GM12878 (cell line): ENCODE measurements at regions not wholly inside any gene's neighbourhood (a gene's known extent, or its start where the extent isn't known, plus 50 kb on each side); places are given as distances from the start of the nearest gene placed in this dataset.

Experiments
- ATAC-seq: fragments of 200-7000 bp; cut with Tn5 transposase; 3 replicates; pipeline ENCODE4 v1.9.1; 2020; ENCODE audit warnings: mild to moderate bottlenecking, moderate library complexity
- BruUV-seq: library from RNA; stranded (reverse); fragments of 400-500 nt; replicated peaks from 2 replicates; lab custom pipeline; 2021; lab: Mats Ljungman, UMichigan
- CTCF ChIA-PET: fragments of 300-600 bp; sonication (Branson Sonifier 250); formaldehyde crosslinking; extraction: SDS; loops from one replicate; lab custom pipeline; 2021; ENCODE audit warnings: inconsistent platforms; lab: Yijun Ruan, JAX
- POLR2A ChIA-PET: fragments of 350-600 bp; formaldehyde crosslinking; extraction: SDS; loops from one replicate; lab custom pipeline; 2021; ENCODE audit warnings: inconsistent platforms; lab: Charles Lee
- RAD21 ChIA-PET: fragments of 300-600 bp; sonication (Branson Sonifier 250); formaldehyde crosslinking; loops from one replicate; lab custom pipeline; 2023; ENCODE audit warnings: antibody characterized with exemption; ENCODE audit not compliant: unreplicated experiment; lab: Charles Lee
- SMC1A ChIA-PET: fragments of 300-600 bp; sonication (Branson Sonifier 250); formaldehyde crosslinking; loops from one replicate; lab custom pipeline; 2023; ENCODE audit not compliant: unreplicated experiment, uncharacterized antibody; lab: Charles Lee
- DNase-seq: peaks from one replicate; pipeline ENCODE4 v3.0.0-alpha.2; 2011; ENCODE audit warnings: low read depth, low spot score
- FAIRE-seq: peaks from 3 replicates; lab custom pipeline; 2011; peaks lifted over from hg19 to GRCh38; lab: Jason Lieb, UNC
- H2AFZ ChIP-seq: 2 replicates; pipeline ENCODE4 v1.6.0; 2011; ENCODE audit warnings: low read depth, low read length, control low read depth; ENCODE audit not compliant: control insufficient read depth
- H3K27ac ChIP-seq: 2 replicates; pipeline ENCODE4 v1.5.1; 2011; ENCODE audit warnings: control low read depth; ENCODE audit not compliant: control insufficient read depth, insufficient read depth
- H3K27me3 ChIP-seq, 2 experiments: replicated peaks in 1 of 2; 2 replicates each; pipeline versions ENCODE4 v1.6.0 to v1.6.1; 2011; ENCODE audit warnings: low read length in 1 of 2; ENCODE audit not compliant: control insufficient read depth in 2 of 2, insufficient read depth in 2 of 2
- H3K36me3 ChIP-seq, 2 experiments: 2 replicates each; pipeline ENCODE4 v1.5.1; 2011; ENCODE audit warnings: low read length in 1 of 2; ENCODE audit not compliant: control insufficient read depth in 2 of 2, insufficient read depth in 2 of 2
- H3K4me1 ChIP-seq: 2 replicates; pipeline ENCODE4 v1.6.1; 2011; ENCODE audit warnings: mild to moderate bottlenecking, low read length, moderate library complexity, mixed read lengths; ENCODE audit not compliant: control insufficient read depth, insufficient read depth
- H3K4me2 ChIP-seq: 2 replicates; pipeline ENCODE4 v1.6.0; 2011; ENCODE audit warnings: control low read depth; ENCODE audit not compliant: control insufficient read depth, insufficient read depth
- H3K4me3 ChIP-seq: fragments of 200-600 bp; sonication (generic); 2 replicates; pipeline ENCODE4 v1.5.1; 2016
- H3K79me2 ChIP-seq: 2 replicates; pipeline ENCODE4 v1.6.0; 2011; ENCODE audit warnings: low read length; ENCODE audit not compliant: control insufficient read depth, insufficient read depth
- H3K9ac ChIP-seq: 2 replicates; pipeline ENCODE4 v1.8.0; 2011; ENCODE audit warnings: low read length, control low read depth, mixed read lengths; ENCODE audit not compliant: control insufficient read depth, insufficient read depth
- H3K9me3 ChIP-seq: replicated peaks from 3 replicates; pipeline ENCODE4 v1.5.1; 2011; ENCODE audit warnings: mild to moderate bottlenecking, low read length; ENCODE audit not compliant: control insufficient read depth, insufficient read depth
- H4K20me1 ChIP-seq: 2 replicates; pipeline ENCODE4 v1.6.0; 2011; ENCODE audit not compliant: control insufficient read depth, insufficient read depth
- CBX5 ChIP-seq: sonication (generic); IDR thresholded peaks from 2 replicates; pipeline ENCODE4 v1.6.1; 2016; ENCODE audit warnings: low read depth, moderate library complexity, mild to moderate bottlenecking, inconsistent platforms
- DPF2 ChIP-seq: fragments of 450-650 bp; IDR thresholded peaks from 2 replicates; pipeline ENCODE4 v1.6.1; 2017; ENCODE audit warnings: mild to moderate bottlenecking
- EZH2 ChIP-seq: IDR thresholded peaks from 2 replicates; pipeline ENCODE4 v1.6.1; 2012; ENCODE audit warnings: low read depth, mild to moderate bottlenecking, control low read depth, inconsistent platforms, low read length, borderline replicate concordance; ENCODE audit not compliant: control insufficient read depth
- FOXM1 ChIP-seq: IDR thresholded peaks from 2 replicates; pipeline ENCODE4 v1.6.1; 2012; ENCODE audit warnings: low read depth, mild to moderate bottlenecking, inconsistent platforms, low read length, moderate library complexity
- HDAC6 ChIP-seq: fragments of 200-600 bp; sonication (generic); IDR thresholded peaks from one replicate; pipeline ENCODE4 v1.8.0; 2017; ENCODE audit warnings: antibody characterized with exemption; ENCODE audit not compliant: unreplicated experiment
- JUND ChIP-seq: IDR thresholded peaks from 2 replicates; pipeline ENCODE4 v1.6.1; 2012; ENCODE audit warnings: low read depth, mild to moderate bottlenecking, low read length, improper control_type of control experiment, moderate library complexity
- MTA3 ChIP-seq: IDR thresholded peaks from 2 replicates; pipeline ENCODE4 v1.6.1; 2012; ENCODE audit warnings: low read length, inconsistent platforms, borderline replicate concordance
- YBX1 ChIP-seq: fragments of 450-650 bp; IDR thresholded peaks from 2 replicates; pipeline ENCODE4 v1.6.1; 2016; ENCODE audit warnings: antibody characterized with exemption
- WGBS: methylation state at CpG from one replicate; pipeline ENCODE4 v1.1.6; 2016; ENCODE audit warnings: low lambda C conversion rate; ENCODE audit not compliant: insufficient replicate concordance, insufficient coverage; ENCODE audit errors: missing lambda C conversion rate; 5-methylcytosine and 5-hydroxymethylcytosine counted together
- in situ Hi-C: fragments of 300-500 bp; cut with MboI; formaldehyde crosslinking; loops from 9 replicates; pipeline ENCODE4 v1.14.3; 2018; ENCODE audit warnings: mixed read lengths
- intact Hi-C: fragments of 100-400 bp; cut with micrococcal nuclease; formaldehyde crosslinking; loops from one replicate; pipeline ENCODE4 v1.14.2; 2022; ENCODE audit not compliant: unreplicated experiment
- TF ChIP-seq, protein P1 (sequence below): IDR thresholded peaks from 2 replicates; pipeline ENCODE4 v1.6.1; 2012; ENCODE audit warnings: low read depth, low read length, improper control_type of control experiment
- TF ChIP-seq, protein P2 (sequence below): fragments of 450-650 bp; IDR thresholded peaks from 2 replicates; pipeline ENCODE4 v1.6.1; 2017; ENCODE audit warnings: mild to moderate bottlenecking, moderate library complexity

DNA sequence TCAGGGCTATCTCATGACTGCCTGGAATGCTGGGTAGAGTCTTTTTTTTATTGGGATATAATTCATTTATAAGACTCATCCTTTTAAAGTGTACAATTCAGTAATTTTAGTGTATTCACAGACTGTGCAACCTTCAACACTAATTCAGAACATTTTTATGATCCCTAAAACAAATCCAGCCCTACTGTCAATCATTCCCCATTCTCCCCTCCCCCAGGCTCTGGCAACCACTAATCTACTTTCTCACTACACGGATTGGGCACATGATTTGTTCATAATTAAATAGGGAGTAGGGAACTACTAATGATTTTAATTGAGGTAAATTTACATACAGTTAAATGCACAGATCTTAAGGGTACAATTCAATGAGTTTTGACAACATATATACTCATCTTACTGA is 225.7 kb downstream of the CDCA7 start:
- CTCF ChIA-PET, result interaction anchor here (1.2 kb wide), 1 partner anchor 12 kb away, joined by 3 read pairs; no protein-coding TSS in a partner anchor
- H3K4me1 ChIP-seq, result no peaks in the 10 kb centered on the region
- WGBS, result 0% methylated on average over 1 of the region's 1 CpG
- no peak overlapping the region for H3K4me2 ChIP-seq
- H3K4me3 ChIP-seq, result no peak overlapping the region
- TF ChIP-seq EZH2, result no peak
- TF ChIP-seq, protein P1, sequence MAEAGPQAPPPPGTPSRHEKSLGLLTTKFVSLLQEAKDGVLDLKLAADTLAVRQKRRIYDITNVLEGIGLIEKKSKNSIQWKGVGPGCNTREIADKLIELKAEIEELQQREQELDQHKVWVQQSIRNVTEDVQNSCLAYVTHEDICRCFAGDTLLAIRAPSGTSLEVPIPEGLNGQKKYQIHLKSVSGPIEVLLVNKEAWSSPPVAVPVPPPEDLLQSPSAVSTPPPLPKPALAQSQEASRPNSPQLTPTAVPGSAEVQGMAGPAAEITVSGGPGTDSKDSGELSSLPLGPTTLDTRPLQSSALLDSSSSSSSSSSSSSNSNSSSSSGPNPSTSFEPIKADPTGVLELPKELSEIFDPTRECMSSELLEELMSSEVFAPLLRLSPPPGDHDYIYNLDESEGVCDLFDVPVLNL, result no peak
- TF ChIP-seq, protein P2, sequence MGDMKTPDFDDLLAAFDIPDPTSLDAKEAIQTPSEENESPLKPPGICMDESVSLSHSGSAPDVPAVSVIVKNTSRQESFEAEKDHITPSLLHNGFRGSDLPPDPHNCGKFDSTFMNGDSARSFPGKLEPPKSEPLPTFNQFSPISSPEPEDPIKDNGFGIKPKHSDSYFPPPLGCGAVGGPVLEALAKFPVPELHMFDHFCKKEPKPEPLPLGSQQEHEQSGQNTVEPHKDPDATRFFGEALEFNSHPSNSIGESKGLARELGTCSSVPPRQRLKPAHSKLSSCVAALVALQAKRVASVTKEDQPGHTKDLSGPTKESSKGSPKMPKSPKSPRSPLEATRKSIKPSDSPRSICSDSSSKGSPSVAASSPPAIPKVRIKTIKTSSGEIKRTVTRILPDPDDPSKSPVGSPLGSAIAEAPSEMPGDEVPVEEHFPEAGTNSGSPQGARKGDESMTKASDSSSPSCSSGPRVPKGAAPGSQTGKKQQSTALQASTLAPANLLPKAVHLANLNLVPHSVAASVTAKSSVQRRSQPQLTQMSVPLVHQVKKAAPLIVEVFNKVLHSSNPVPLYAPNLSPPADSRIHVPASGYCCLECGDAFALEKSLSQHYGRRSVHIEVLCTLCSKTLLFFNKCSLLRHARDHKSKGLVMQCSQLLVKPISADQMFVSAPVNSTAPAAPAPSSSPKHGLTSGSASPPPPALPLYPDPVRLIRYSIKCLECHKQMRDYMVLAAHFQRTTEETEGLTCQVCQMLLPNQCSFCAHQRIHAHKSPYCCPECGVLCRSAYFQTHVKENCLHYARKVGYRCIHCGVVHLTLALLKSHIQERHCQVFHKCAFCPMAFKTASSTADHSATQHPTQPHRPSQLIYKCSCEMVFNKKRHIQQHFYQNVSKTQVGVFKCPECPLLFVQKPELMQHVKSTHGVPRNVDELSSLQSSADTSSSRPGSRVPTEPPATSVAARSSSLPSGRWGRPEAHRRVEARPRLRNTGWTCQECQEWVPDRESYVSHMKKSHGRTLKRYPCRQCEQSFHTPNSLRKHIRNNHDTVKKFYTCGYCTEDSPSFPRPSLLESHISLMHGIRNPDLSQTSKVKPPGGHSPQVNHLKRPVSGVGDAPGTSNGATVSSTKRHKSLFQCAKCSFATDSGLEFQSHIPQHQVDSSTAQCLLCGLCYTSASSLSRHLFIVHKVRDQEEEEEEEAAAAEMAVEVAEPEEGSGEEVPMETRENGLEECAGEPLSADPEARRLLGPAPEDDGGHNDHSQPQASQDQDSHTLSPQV, result no peak
- no peak for TF ChIP-seq CBX5
- no peak for TF ChIP-seq FOXM1
- TF ChIP-seq HDAC6, result no peak
- no peak for TF ChIP-seq JUND
- no peak for TF ChIP-seq YBX1
- TF ChIP-seq MTA3, result no peak
- TF ChIP-seq DPF2, result no peak
- H3K36me3 ChIP-seq, result no peaks in the 10 kb centered on the region
- no peak overlapping the region for H2AFZ ChIP-seq
- RAD21 ChIA-PET, result no interaction called here
- ATAC-seq (no peak), DNase-seq (no peak), FAIRE-seq (no peak)
- no peak overlapping the region for H3K27ac ChIP-seq
- H3K79me2 ChIP-seq, result no peaks in the 10 kb centered on the region
- no peaks in the 10 kb centered on the region for H4K20me1 ChIP-seq
- BruUV-seq, result no TSS peak
- H3K9me3 ChIP-seq, result no peaks in the 10 kb centered on the region; the same call in 2 of the 3 replicates
- intact Hi-C loops, result no loop called here
- no peaks in the 10 kb centered on the region; a peak in 1 of 4 replicates for H3K27me3 ChIP-seq
- POLR2A ChIA-PET, result no interaction called here
- SMC1A ChIA-PET, result interaction anchor here (1.3 kb wide), 1 partner anchor 12 kb away, joined by 4 read pairs; no protein-coding TSS in a partner anchor
- H3K9ac ChIP-seq, result no peak overlapping the region
- in situ Hi-C loops, result no loop called here
